ENCODE measurements at regions not wholly inside any gene's neighbourhood (a gene's known extent, or its start where the extent isn't known, plus 50 kb on each side); places are given as distances from the start of the nearest gene placed in this dataset.

DNA sequence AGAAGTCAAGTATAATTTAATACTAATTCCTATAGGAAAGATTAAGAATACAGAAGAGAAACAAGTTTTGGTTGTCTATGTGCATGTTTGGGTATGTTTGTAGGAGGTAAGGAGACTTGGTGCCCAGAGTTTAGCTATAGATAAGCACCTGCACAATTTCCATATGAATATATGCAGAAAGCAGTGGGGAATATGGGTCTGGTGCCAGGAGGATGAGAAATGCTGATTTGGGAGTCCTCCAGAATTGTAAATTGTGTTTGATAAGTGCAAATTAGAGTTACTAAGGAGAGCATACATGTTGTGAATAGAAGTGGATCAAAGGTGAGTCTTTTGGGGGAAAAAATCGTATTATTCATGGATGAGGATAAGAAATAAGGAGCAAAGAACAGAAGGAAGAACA lies 653.1 kb downstream of the EFNA5 start:
- no peak for TF ChIP-seq EZH2 (IDR thresholded peaks at IDR 0.05)
- no peak for TF ChIP-seq POLR2AphosphoS5 (IDR thresholded peaks at IDR 0.05; ENCODE audit: borderline replicate concordance, low read depth, low read length)
- no peak for TF ChIP-seq FOXP2 (optimal IDR thresholded peaks at IDR 0.05; ENCODE audit: control extremely low read depth, extremely low read length, insufficient read depth)

All from SK-N-MC (cell line).